Gastrocnemius medialis (tissue), 4 donors: ENCODE measurements at regions not wholly inside any gene's neighbourhood (a gene's known extent, or its start where the extent isn't known, plus 50 kb on each side); places are given as distances from the start of the nearest gene placed in this dataset.

Source experiments
- ATAC-seq, 2 donors: fragments of 150-250 bp; one replicate each; pipeline ENCODE4 v1.9.1; 2016
- DNase-seq, 2 donors: peaks; one replicate each; pipeline ENCODE4 v3.0.0-alpha.2; 2019
- H3K27ac ChIP-seq, 4 donors: fragments of 200-600 bp; sonication (generic); 1 replicate in 1 of 4; 2 replicates in 3 of 4; pipeline ENCODE4 v1.5.1; 2016 to 2018; ENCODE audit warnings: mild to moderate bottlenecking in 2 of 4, moderate library complexity in 1 of 4
- H3K27me3 ChIP-seq, 3 donors: fragments of 200-600 bp; sonication (generic) in 2 of 3; 1 replicate in 1 of 3; 2 replicates in 2 of 3; pipeline versions ENCODE4 v1.5.1 to v1.6.0; 2016 to 2019; ENCODE audit warnings: mild to moderate bottlenecking in 1 of 3, moderate library complexity in 1 of 3
- H3K36me3 ChIP-seq, 2 donors: fragments of 200-600 bp; sonication (generic) in 1 of 2; one replicate each; pipeline ENCODE4 v1.5.1; 2017 to 2018
- H3K4me1 ChIP-seq, 2 donors: fragments of 200-600 bp; sonication (generic) in 1 of 2; one replicate each; pipeline ENCODE4 v1.5.1; 2016 to 2017; ENCODE audit warnings: mild to moderate bottlenecking in 2 of 2
- H3K4me3 ChIP-seq, 4 donors: fragments of 200-600 bp; sonication (generic) in 3 of 4; 1 replicate in 1 of 4; 2 replicates in 3 of 4; pipeline ENCODE4 v1.5.1; 2016 to 2019; ENCODE audit warnings: mild to moderate bottlenecking in 2 of 4
- H3K9me3 ChIP-seq, 3 donors: fragments of 200-600 bp; sonication (generic) in 2 of 3; 1 replicate in 1 of 3; 2 replicates in 2 of 3; pipeline ENCODE4 v1.5.1; 2016 to 2019
- POLR2A ChIP-seq, 2 donors: fragments of 450-650 bp; IDR thresholded peaks; one replicate each; pipeline ENCODE4 v1.6.1; 2017; ENCODE audit warnings: antibody characterized with exemption in 2 of 2, mild to moderate bottlenecking in 2 of 2, moderate library complexity in 2 of 2
- in situ Hi-C, 4 donors: fragments of 200-750 bp; cut with MboI; loops; one replicate each; pipeline versions ENCODE4 v1.15.0 to v1.8.0; 2017; ENCODE audit warnings: low sequenced_read_pairs in 4 of 4
- intact Hi-C: fragments of 100-400 bp; cut with DNase I; formaldehyde crosslinking; loops from one replicate; pipeline ENCODE4 v1.15.1; 2023; ENCODE audit warnings: low total_unique reads
- TF ChIP-seq, protein P1 (sequence below), 5 experiments: fragments of 450-650 bp in 3 of 5; fragments of 200-600 bp in 2 of 5; sonication (generic) in 2 of 5; IDR thresholded peaks in 4 of 5; conservative IDR thresholded peaks in 1 of 5; 1 replicate in 4 of 5; 2 replicates in 1 of 5; pipeline ENCODE4 v1.5.1; 2016 to 2019; ENCODE audit warnings: antibody characterized with exemption in 5 of 5, mild to moderate bottlenecking in 3 of 5, moderate library complexity in 3 of 5

DNA sequence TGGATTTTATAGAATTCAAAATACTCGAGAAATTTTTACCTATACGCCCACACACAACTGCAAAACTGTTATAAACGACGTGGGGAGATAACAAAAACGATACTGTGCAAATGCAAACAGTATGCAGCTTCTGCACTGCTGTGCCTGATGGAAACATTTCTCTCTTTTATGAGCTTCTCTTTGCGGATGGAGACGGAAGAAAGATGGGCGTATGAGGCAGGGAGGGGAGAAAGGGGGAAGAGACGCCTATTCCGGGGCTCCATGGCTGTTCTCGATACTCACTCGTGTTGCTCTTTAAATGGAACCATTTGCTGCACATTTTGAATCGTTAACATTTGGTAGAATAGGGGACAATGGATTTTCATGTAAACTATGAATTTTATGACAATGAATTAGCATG is 69.1 kb upstream of the EXOC2 start:
- Histone ChIP-seq H3K9me3 (no peaks in the 10 kb centered on the region), H3K27ac (no peak overlapping the region), H3K36me3 (no peaks in the 10 kb centered on the region), H3K27me3 (no peaks in the 10 kb centered on the region), H3K4me1 (no peaks in the 10 kb centered on the region), H3K4me3 (no peak overlapping the region)
- no peak for ATAC-seq
- TF ChIP-seq, protein P1, sequence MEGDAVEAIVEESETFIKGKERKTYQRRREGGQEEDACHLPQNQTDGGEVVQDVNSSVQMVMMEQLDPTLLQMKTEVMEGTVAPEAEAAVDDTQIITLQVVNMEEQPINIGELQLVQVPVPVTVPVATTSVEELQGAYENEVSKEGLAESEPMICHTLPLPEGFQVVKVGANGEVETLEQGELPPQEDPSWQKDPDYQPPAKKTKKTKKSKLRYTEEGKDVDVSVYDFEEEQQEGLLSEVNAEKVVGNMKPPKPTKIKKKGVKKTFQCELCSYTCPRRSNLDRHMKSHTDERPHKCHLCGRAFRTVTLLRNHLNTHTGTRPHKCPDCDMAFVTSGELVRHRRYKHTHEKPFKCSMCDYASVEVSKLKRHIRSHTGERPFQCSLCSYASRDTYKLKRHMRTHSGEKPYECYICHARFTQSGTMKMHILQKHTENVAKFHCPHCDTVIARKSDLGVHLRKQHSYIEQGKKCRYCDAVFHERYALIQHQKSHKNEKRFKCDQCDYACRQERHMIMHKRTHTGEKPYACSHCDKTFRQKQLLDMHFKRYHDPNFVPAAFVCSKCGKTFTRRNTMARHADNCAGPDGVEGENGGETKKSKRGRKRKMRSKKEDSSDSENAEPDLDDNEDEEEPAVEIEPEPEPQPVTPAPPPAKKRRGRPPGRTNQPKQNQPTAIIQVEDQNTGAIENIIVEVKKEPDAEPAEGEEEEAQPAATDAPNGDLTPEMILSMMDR (IDR thresholded peaks at IDR 0.05 in 4 of 5, conservative IDR thresholded peaks at IDR 0.05 in 1 of 5), result no peak
- TF ChIP-seq POLR2A (IDR thresholded peaks at IDR 0.05), result no peak
- in situ Hi-C loops (no loop called here), intact Hi-C loops (no loop called here)
- DNase-seq, result no peak

DNA sequence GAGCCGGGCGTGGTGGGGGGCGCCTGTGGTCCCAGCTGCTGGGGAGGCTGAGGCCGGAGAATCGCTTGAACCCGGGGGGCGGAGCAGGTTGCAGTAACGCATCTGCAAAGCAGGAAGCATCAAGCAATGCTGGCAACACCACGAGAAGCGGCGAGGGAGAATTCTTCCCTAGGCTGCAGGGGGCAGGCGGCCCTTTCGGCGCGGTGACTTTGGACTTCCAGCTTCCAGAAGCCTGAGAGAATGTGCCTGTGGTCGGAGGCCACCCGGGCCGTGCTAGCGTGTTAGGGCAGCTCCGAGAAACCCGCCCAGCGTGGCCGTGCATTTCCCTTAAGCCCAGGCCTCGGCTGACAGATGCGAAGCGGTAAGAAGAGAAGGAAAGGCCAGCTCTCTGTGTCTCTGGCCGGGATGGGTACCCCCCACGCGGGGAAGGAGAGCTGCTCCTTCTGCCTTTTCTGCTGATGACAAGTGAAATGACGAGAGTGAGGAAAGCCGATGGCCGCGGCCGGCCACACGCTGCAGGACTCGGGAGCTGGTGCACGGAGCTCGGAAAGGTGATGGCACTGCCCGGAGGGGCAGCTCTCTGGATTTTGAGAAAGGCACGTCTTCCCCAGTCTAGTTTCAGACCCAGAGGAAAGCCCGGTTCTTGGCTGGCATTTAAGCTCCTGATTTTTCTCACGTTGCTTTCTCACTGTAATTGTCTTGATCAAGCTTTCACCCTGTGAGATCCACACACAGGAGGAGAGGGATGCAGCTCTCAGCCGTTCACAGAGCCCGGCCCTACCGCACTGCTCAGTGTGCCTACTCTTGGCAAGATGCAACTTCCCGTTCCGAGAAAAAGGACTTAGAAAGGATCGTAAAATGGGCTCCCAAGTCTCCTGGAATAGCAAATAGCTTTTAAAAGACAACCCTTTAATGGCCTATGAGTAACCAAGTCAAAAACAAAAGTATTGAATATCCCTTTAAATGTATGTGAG is 68.3 kb upstream of the EXOC2 start:
- H3K4me1 ChIP-seq, result no peaks in the 10 kb centered on the region
- H3K27me3 ChIP-seq, result no peaks in the 10 kb centered on the region
- in situ Hi-C loops, result no loop called here
- no peaks in the 10 kb centered on the region for H3K9me3 ChIP-seq
- DNase-seq (no peak), ATAC-seq (no peak)
- intact Hi-C loops, result no loop called here
- TF ChIP-seq POLR2A (IDR thresholded peaks at IDR 0.05), result no peak
- no peak overlapping the region for H3K4me3 ChIP-seq
- no peaks in the 10 kb centered on the region for H3K36me3 ChIP-seq
- no peak overlapping the region for H3K27ac ChIP-seq

DNA sequence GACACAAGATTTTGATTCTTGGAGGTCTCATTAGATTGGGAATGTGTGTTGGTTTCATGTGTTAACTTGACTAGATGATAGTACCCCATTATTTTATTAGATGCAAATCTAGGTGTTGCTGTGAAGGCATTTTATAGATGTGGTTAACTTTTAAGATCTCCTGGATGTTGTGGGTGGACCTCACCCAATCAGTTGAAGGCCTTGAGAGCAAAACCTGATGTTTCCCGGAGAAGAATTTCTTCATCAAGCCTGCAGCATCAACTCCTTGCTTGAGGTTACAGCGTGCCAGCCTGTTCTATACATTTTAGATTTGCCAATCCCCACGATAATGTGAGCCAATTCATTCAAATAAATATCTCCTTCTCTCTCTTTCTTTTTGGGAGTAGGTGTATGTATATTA is 66.8 kb upstream of the EXOC2 start:
- Histone ChIP-seq H3K36me3 (no peaks in the 10 kb centered on the region), H3K4me1 (no peaks in the 10 kb centered on the region), H3K27me3 (no peaks in the 10 kb centered on the region), H3K27ac (no peak overlapping the region), H3K9me3 (no peaks in the 10 kb centered on the region), H3K4me3 (no peak overlapping the region)
- in situ Hi-C loops (no loop called here), intact Hi-C loops (no loop called here)
- ATAC-seq, result no peak
- DNase-seq, result no peak
- TF ChIP-seq, protein P1 (IDR thresholded peaks at IDR 0.05 in 4 of 5, conservative IDR thresholded peaks at IDR 0.05 in 1 of 5), result no peak
- no peak for TF ChIP-seq POLR2A (IDR thresholded peaks at IDR 0.05)

GRCh38 chr6:756224-756623 is 63.3 kb upstream of the EXOC2 start:
- intact Hi-C loops (no loop called here), in situ Hi-C loops (no loop called here)
- Histone ChIP-seq H3K9me3 (no peaks in the 10 kb centered on the region), H3K4me1 (no peaks in the 10 kb centered on the region), H3K27me3 (no peaks in the 10 kb centered on the region), H3K27ac (no peak overlapping the region), H3K36me3 (no peaks in the 10 kb centered on the region), H3K4me3 (no peak overlapping the region)
- TF ChIP-seq, protein P1 (IDR thresholded peaks at IDR 0.05 in 4 of 5, conservative IDR thresholded peaks at IDR 0.05 in 1 of 5), result no peak
- TF ChIP-seq POLR2A (IDR thresholded peaks at IDR 0.05), result no peak
- DNase-seq (no peak), ATAC-seq (no peak)

DNA sequence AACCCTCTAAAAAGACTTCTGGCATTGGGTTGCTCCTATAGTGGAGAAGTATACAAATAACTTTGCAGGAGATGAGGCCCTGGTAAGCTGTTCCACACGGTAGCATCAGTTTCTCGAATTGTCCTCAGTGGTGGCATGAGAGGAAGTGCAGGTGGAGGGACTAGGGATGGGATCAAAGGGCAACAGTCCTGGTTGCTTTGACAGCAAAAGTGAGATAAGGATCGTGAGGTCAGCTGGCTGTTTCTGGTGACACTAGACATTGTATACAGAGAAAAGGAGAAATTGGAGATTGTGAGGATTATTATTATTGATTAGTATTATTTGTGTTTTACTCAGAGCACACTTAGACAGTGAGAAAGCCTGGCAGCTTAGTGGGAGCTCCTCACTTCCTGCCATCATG is 61.3 kb upstream of the EXOC2 start:
- no peaks in the 10 kb centered on the region for H3K9me3 ChIP-seq
- no peaks in the 10 kb centered on the region for H3K36me3 ChIP-seq
- H3K27me3 ChIP-seq, result no peaks in the 10 kb centered on the region
- H3K4me1 ChIP-seq, result no peaks in the 10 kb centered on the region
- no peak for ATAC-seq
- H3K27ac ChIP-seq, result no peak overlapping the region
- in situ Hi-C loops (no loop called here), intact Hi-C loops (no loop called here)
- H3K4me3 ChIP-seq, result no peak overlapping the region
- DNase-seq, result no peak
- TF ChIP-seq, protein P1 (IDR thresholded peaks at IDR 0.05 in 4 of 5, conservative IDR thresholded peaks at IDR 0.05 in 1 of 5), result no peak
- TF ChIP-seq POLR2A (IDR thresholded peaks at IDR 0.05), result no peak
